HCT116 (cell line): ENCODE measurements at regions not wholly inside any gene's neighbourhood (a gene's known extent, or its start where the extent isn't known, plus 50 kb on each side); places are given as distances from the start of the nearest gene placed in this dataset.

Experiments used
- CTCF ChIP-seq, 3 experiments: fragments of 200-600 bp in 1 of 3; sonication (generic) in 1 of 3; IDR thresholded peaks in 2 of 3; conservative IDR thresholded peaks in 1 of 3; 2 replicates each; pipeline ENCODE4 v1.5.1; 2012 to 2017; ENCODE audit warnings: low read depth in 2 of 3, low read length in 2 of 3, antibody characterized with exemption in 1 of 3, borderline replicate concordance in 1 of 3, control low read depth in 1 of 3, mild to moderate bottlenecking in 1 of 3, mixed read lengths in 1 of 3, mixed run types in 1 of 3, moderate library complexity in 1 of 3; ENCODE audit not compliant: insufficient read depth in 1 of 3
- ZNF274 ChIP-seq: fragments of 200-500 bp; sonication (Bioruptor generic); IDR thresholded peaks from 2 replicates; pipeline ENCODE4 v1.6.1; 2014; ENCODE audit warnings: mild to moderate bottlenecking, low read depth, low read length, inconsistent platforms

GRCh38 chr1:188062456-188062855, 1233.7 kb downstream of the PLA2G4A start:
- TF ChIP-seq CTCF (IDR thresholded peaks at IDR 0.05 in 2 of 3, conservative IDR thresholded peaks at IDR 0.05 in 1 of 3; ENCODE audit: borderline replicate concordance in 1 of 3, insufficient read depth in 1 of 3, low read depth in 2 of 3, low read length in 2 of 3) (no peak), ZNF274 (no peak)
